GM19324 (cell line): ENCODE measurements at regions not wholly inside any gene's neighbourhood (a gene's known extent, or its start where the extent isn't known, plus 50 kb on each side); places are given as distances from the start of the nearest gene placed in this dataset.
A peak's percentile ranks its signal among the peaks of the same experiment; 100 is the strongest.
"Not testable (repeated sequence)": the region's sequence is repeated elsewhere in the genome, so short reads cannot be mapped to it uniquely, and the experiment has no call there.

Experiments
- ATAC-seq: cut with Tn5 transposase; IDR thresholded peaks from one replicate; pipeline ENCODE4 v1.9.1; 2021; ENCODE audit warnings: mild to moderate bottlenecking, moderate library complexity; ENCODE audit not compliant: unreplicated experiment, low FRiP score

GRCh38 chr4:131459430-131460101, 1689.5 kb upstream of the PCDH10 start:
- peak; percentile 59 for ATAC-seq

- ATAC-seq, result no peak
These were observed 1678.7 kb upstream of the PCDH10 start for GRCh38 chr4:131470360-131470759.

GRCh38 chr4:131488772-131489171, 1660.3 kb upstream of the PCDH10 start:
- no peak for ATAC-seq

GRCh38 chr4:131496211-131496610, 1652.9 kb upstream of the PCDH10 start:
- not testable (repeated sequence) for ATAC-seq

- no peak for ATAC-seq
These were observed 1649.8 kb upstream of the PCDH10 start for GRCh38 chr4:131499141-131499873.

- ATAC-seq, result no peak
These were observed 1639.6 kb upstream of the PCDH10 start for GRCh38 chr4:131509521-131509920.

GRCh38 chr4:131526686-131527085, 1622.4 kb upstream of the PCDH10 start:
- no peak for ATAC-seq

- ATAC-seq, result no peak
These were observed 1618.0 kb upstream of the PCDH10 start for GRCh38 chr4:131531087-131531486.

GRCh38 chr4:131534944-131535645, 1614.0 kb upstream of the PCDH10 start:
- no peak for ATAC-seq

- ATAC-seq, result no peak
These were observed 1608.8 kb upstream of the PCDH10 start for GRCh38 chr4:131540256-131540655.

GRCh38 chr4:131547506-131547981, 1601.5 kb upstream of the PCDH10 start:
- peak; percentile 70 for ATAC-seq

GRCh38 chr4:131551306-131551705, 1597.8 kb upstream of the PCDH10 start:
- no peak for ATAC-seq

GRCh38 chr4:131566026-131566425, 1583.1 kb upstream of the PCDH10 start:
- no peak for ATAC-seq

GRCh38 chr4:131584587-131584986, 1564.5 kb upstream of the PCDH10 start:
- no peak for ATAC-seq

- no peak for ATAC-seq
These were observed 1554.0 kb upstream of the PCDH10 start for GRCh38 chr4:131595140-131595539.

GRCh38 chr4:131603705-131604104, 1545.4 kb upstream of the PCDH10 start:
- ATAC-seq, result no peak

- no peak for ATAC-seq
These were observed 1540.1 kb upstream of the PCDH10 start for GRCh38 chr4:131609039-131609438.

- ATAC-seq, result not testable (repeated sequence)
These were observed 1538.6 kb upstream of the PCDH10 start for GRCh38 chr4:131610517-131610916.

- peak; percentile 30 for ATAC-seq
These were observed 1535.8 kb upstream of the PCDH10 start for GRCh38 chr4:131613086-131613823.

- ATAC-seq, result peak; percentile 70
These were observed 1535.3 kb upstream of the PCDH10 start for GRCh38 chr4:131613824-131614216.

- ATAC-seq, result no peak
These were observed 1516.2 kb upstream of the PCDH10 start for GRCh38 chr4:131632877-131633276.
